ENCODE measurements at regions not wholly inside any gene's neighbourhood (a gene's known extent, or its start where the extent isn't known, plus 50 kb on each side); places are given as distances from the start of the nearest gene placed in this dataset.

DNA sequence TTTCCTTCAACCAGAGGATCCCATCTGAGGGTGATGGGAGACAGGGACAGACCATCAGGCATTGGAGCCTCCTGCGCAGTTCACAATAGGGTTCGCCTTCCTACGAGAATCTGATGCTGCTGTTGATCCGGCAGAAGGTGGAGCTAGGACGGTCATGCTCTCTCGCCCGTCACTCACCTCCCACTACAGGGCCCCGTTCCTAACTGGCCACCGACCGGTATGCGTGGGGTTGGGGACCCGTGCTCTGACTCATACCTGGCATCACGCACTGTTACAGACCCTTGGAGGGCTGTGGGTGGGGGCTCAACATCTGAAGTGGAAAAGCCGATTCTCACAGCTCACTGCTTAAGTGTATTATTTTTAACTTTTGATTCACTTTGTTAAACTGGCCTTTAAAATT, 402.3 kb downstream of the BRD1 start:
- Histone ChIP-seq H3K27ac (ENCODE audit: low read depth, low read length) (no peak overlapping the region), H3K36me3 (ENCODE audit: control insufficient read depth in 1 of 2, insufficient read depth in 2 of 2, low read length in 2 of 2) (no peaks in the 10 kb centered on the region), H3K27me3 (ENCODE audit: control insufficient read depth in 1 of 2, insufficient read depth in 2 of 2, low read length in 2 of 2) (no peaks in the 10 kb centered on the region), H3K9ac (ENCODE audit: low read depth in 1 of 2, low read length in 2 of 2) (no peak overlapping the region), H3K4me3 (ENCODE audit: low read depth in 1 of 2, low read length in 2 of 2) (no peak overlapping the region), H3K4me1 (ENCODE audit: control insufficient read depth in 1 of 2, insufficient read depth in 2 of 2, low read length in 2 of 2) (no peaks in the 10 kb centered on the region), H3K9me3 (ENCODE audit: control insufficient read depth in 1 of 2, low read length in 2 of 2) (no peaks in the 10 kb centered on the region)

DNA sequence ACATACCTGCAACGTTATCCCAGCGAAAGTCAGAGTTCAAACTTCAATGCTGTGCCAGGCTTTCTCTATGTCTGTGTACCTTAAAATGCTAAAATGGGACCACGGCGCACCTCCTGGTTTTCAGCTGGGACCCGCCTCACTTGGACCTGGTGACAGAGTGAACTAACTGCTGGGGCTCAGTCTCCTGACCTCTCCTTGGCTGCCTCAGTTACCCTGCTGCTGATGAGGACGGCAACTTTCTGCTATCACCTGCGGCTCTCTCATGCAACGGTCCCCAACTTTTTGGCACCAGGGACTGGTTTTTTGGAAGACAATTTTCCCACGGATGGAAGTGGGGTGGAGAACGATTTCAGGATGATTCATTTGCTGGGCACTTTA, 402.8 kb downstream of the BRD1 start:
- H3K36me3 ChIP-seq (ENCODE audit: control insufficient read depth in 1 of 2, insufficient read depth in 2 of 2, low read length in 2 of 2): no peaks in the 10 kb centered on the region
- H3K9ac ChIP-seq (ENCODE audit: low read depth in 1 of 2, low read length in 2 of 2): no peak overlapping the region
- H3K4me3 ChIP-seq (ENCODE audit: low read depth in 1 of 2, low read length in 2 of 2): no peak overlapping the region
- no peaks in the 10 kb centered on the region for H3K4me1 ChIP-seq (ENCODE audit: control insufficient read depth in 1 of 2, insufficient read depth in 2 of 2, low read length in 2 of 2)
- no peak overlapping the region for H3K27ac ChIP-seq (ENCODE audit: low read depth, low read length)
- H3K27me3 ChIP-seq (ENCODE audit: control insufficient read depth in 1 of 2, insufficient read depth in 2 of 2, low read length in 2 of 2): no peaks in the 10 kb centered on the region
- no peaks in the 10 kb centered on the region for H3K9me3 ChIP-seq (ENCODE audit: control insufficient read depth in 1 of 2, low read length in 2 of 2)

DNA sequence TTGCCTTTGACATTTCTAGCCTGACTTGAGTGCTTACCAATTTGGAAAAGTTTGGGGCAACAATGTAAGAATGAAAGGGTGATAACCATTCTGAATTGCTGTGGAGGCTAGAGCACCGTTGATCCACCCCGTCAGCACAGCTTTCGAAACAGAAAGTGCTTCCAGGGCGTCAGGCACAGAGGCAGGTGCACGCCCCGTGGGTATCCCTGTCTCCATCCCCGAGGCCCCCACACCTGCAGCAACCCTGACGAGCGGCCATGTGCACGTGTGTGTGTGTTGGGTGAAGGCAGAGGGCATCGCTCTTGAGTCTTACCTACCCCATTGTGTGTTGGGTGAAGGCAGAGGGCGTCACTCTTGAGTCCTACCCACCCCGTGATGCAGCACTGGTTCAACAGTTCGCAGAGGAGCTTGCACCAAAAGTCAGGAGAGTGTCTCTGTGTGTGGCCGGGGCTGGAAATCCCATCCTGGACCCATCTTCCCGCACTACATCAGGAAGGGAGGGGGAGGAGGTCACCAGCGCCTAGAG, 404.5 kb downstream of the BRD1 start:
- Histone ChIP-seq H3K27ac (ENCODE audit: low read depth, low read length) (no peak overlapping the region), H3K4me3 (ENCODE audit: low read depth in 1 of 2, low read length in 2 of 2) (no peak overlapping the region), H3K36me3 (ENCODE audit: control insufficient read depth in 1 of 2, insufficient read depth in 2 of 2, low read length in 2 of 2) (no peaks in the 10 kb centered on the region), H3K9me3 (ENCODE audit: control insufficient read depth in 1 of 2, low read length in 2 of 2) (no peaks in the 10 kb centered on the region), H3K9ac (ENCODE audit: low read depth in 1 of 2, low read length in 2 of 2) (no peak overlapping the region), H3K27me3 (ENCODE audit: control insufficient read depth in 1 of 2, insufficient read depth in 2 of 2, low read length in 2 of 2) (no peaks in the 10 kb centered on the region), H3K4me1 (ENCODE audit: control insufficient read depth in 1 of 2, insufficient read depth in 2 of 2, low read length in 2 of 2) (no peaks in the 10 kb centered on the region)

DNA sequence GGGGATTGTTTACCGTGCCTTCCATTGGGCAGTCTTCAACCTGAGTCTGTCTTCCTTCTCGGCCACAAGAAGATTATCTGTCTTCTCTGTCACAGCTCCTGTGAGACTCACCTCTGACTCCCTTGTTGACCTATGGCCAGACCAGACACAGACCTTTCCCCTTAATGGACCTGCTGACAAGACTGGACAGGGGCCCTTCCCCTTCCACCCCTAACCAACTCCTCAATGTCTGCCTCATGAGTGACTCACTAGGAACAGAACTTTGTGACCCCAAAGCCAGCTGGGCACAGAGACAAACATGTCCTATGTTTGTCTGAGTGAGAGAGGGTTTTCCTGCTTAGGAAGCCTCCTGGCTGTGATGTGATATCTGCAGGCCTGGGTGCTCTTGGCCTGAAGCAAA, 405.0 kb downstream of the BRD1 start:
- H3K4me3 ChIP-seq (ENCODE audit: low read depth in 1 of 2, low read length in 2 of 2): no peak overlapping the region
- no peak overlapping the region for H3K27ac ChIP-seq (ENCODE audit: low read depth, low read length)
- no peaks in the 10 kb centered on the region for H3K4me1 ChIP-seq (ENCODE audit: control insufficient read depth in 1 of 2, insufficient read depth in 2 of 2, low read length in 2 of 2)
- no peaks in the 10 kb centered on the region for H3K27me3 ChIP-seq (ENCODE audit: control insufficient read depth in 1 of 2, insufficient read depth in 2 of 2, low read length in 2 of 2)
- H3K36me3 ChIP-seq (ENCODE audit: control insufficient read depth in 1 of 2, insufficient read depth in 2 of 2, low read length in 2 of 2): no peaks in the 10 kb centered on the region
- no peaks in the 10 kb centered on the region for H3K9me3 ChIP-seq (ENCODE audit: control insufficient read depth in 1 of 2, low read length in 2 of 2)
- H3K9ac ChIP-seq (ENCODE audit: low read depth in 1 of 2, low read length in 2 of 2): no peak overlapping the region

DNA sequence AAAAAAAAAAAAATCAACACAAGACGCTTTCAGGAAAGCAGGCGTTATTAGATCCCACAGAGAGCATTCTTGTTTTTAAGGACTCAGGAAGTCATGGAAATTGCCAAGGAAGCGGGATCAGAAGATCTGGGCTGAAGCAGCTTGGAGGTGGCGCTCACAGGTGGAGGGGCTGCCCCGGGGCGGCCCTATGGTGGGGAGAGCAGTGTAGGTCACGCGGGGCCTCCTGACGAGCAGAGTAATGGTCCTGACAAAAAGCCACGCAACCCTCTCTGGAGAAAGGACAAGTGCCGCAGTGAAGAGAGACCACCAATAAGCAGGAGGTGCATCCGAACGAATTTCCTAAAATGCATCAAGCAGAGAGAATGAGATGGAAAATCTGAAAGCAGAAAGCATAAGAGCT, 407.0 kb downstream of the BRD1 start:
- H3K27ac ChIP-seq (ENCODE audit: low read depth, low read length): no peak overlapping the region
- H3K36me3 ChIP-seq (ENCODE audit: control insufficient read depth in 1 of 2, insufficient read depth in 2 of 2, low read length in 2 of 2): no peaks in the 10 kb centered on the region
- no peak overlapping the region for H3K4me3 ChIP-seq (ENCODE audit: low read depth in 1 of 2, low read length in 2 of 2)
- no peak overlapping the region for H3K9ac ChIP-seq (ENCODE audit: low read depth in 1 of 2, low read length in 2 of 2)
- no peaks in the 10 kb centered on the region for H3K9me3 ChIP-seq (ENCODE audit: control insufficient read depth in 1 of 2, low read length in 2 of 2)
- no peaks in the 10 kb centered on the region for H3K27me3 ChIP-seq (ENCODE audit: control insufficient read depth in 1 of 2, insufficient read depth in 2 of 2, low read length in 2 of 2)
- H3K4me1 ChIP-seq (ENCODE audit: control insufficient read depth in 1 of 2, insufficient read depth in 2 of 2, low read length in 2 of 2): no peaks in the 10 kb centered on the region

DNA sequence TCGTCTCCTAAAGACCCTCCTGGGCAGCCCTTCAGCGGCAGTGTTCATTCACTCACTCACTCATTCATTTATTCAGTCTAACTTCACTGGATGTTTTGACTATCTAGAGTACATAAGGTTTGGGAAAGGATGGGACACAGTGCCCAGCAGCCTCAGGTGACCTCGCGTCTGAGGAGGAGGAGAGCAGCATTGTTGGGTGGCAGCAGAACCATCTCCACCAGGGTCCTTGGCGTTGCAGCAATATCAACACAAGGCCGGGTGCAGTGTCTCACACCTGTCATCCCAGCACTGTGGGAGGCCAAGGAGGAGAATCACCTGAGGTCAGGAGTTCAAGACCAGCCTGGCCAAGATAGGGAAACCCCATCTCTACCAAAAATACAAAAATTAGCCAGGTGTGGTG, 408.0 kb downstream of the BRD1 start:
- Histone ChIP-seq H3K4me3 (ENCODE audit: low read depth in 1 of 2, low read length in 2 of 2) (no peak overlapping the region), H3K4me1 (ENCODE audit: control insufficient read depth in 1 of 2, insufficient read depth in 2 of 2, low read length in 2 of 2) (no peaks in the 10 kb centered on the region), H3K27ac (ENCODE audit: low read depth, low read length) (no peak overlapping the region), H3K9ac (ENCODE audit: low read depth in 1 of 2, low read length in 2 of 2) (no peak overlapping the region), H3K27me3 (ENCODE audit: control insufficient read depth in 1 of 2, insufficient read depth in 2 of 2, low read length in 2 of 2) (no peaks in the 10 kb centered on the region), H3K36me3 (ENCODE audit: control insufficient read depth in 1 of 2, insufficient read depth in 2 of 2, low read length in 2 of 2) (no peaks in the 10 kb centered on the region), H3K9me3 (ENCODE audit: control insufficient read depth in 1 of 2, low read length in 2 of 2) (no peaks in the 10 kb centered on the region)

DNA sequence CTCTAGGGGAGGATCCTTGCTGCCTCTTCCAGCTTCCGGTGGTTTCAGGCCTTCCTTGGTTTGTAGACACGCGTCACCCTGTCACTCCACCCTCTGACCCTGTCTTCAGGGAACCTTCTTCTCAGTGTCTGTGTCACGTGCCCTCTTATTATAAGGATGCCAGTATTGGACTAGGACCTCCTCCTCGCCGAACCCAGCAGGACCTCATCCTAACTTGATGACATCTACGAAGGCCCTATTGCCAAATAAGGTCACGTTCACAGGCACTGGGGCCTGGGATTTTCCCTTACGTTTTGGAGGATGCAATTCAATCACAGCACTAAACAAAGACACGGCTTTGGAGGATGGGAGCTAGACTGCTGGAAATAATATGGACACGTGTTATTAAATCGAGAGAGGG, 408.7 kb downstream of the BRD1 start:
- no peaks in the 10 kb centered on the region for H3K27me3 ChIP-seq (ENCODE audit: control insufficient read depth in 1 of 2, insufficient read depth in 2 of 2, low read length in 2 of 2)
- H3K4me3 ChIP-seq (ENCODE audit: low read depth in 1 of 2, low read length in 2 of 2): no peak overlapping the region
- no peak overlapping the region for H3K9ac ChIP-seq (ENCODE audit: low read depth in 1 of 2, low read length in 2 of 2)
- no peak overlapping the region for H3K27ac ChIP-seq (ENCODE audit: low read depth, low read length)
- no peaks in the 10 kb centered on the region for H3K36me3 ChIP-seq (ENCODE audit: control insufficient read depth in 1 of 2, insufficient read depth in 2 of 2, low read length in 2 of 2)
- no peaks in the 10 kb centered on the region for H3K4me1 ChIP-seq (ENCODE audit: control insufficient read depth in 1 of 2, insufficient read depth in 2 of 2, low read length in 2 of 2)
- no peaks in the 10 kb centered on the region for H3K9me3 ChIP-seq (ENCODE audit: control insufficient read depth in 1 of 2, low read length in 2 of 2)

DNA sequence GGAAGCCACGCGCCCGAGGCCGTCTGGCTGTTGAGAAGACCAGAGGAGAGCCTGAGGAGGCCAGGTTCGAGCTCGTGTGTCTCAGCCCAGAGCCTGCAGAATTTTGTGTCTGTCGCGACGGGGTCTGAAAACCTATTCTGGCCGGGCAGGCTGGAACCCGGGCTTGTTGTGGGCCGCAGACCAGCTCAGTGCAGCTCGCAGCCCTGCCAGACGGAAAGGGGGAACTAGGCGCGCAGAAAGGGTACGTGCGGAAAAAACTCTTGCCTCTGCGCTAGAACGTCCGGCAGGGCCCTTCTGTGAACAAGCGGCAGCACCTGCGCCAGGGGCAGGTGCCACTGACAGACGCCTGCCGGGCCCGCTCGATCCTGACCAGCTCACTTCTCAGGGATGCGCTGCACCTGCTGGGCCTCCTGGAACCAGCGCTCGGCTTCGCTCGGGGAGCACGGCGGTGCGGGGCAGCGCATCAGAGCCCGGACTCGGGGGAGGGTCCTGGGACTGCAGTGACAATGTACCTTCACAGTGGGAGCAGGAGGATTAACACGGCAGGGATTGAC, 409.3 kb downstream of the BRD1 start:
- H3K9ac ChIP-seq (ENCODE audit: low read depth in 1 of 2, low read length in 2 of 2): no peak overlapping the region
- H3K4me1 ChIP-seq (ENCODE audit: control insufficient read depth in 1 of 2, insufficient read depth in 2 of 2, low read length in 2 of 2): no peaks in the 10 kb centered on the region
- H3K36me3 ChIP-seq (ENCODE audit: control insufficient read depth in 1 of 2, insufficient read depth in 2 of 2, low read length in 2 of 2): no peaks in the 10 kb centered on the region
- no peaks in the 10 kb centered on the region for H3K27me3 ChIP-seq (ENCODE audit: control insufficient read depth in 1 of 2, insufficient read depth in 2 of 2, low read length in 2 of 2)
- no peak overlapping the region for H3K4me3 ChIP-seq (ENCODE audit: low read depth in 1 of 2, low read length in 2 of 2)
- H3K9me3 ChIP-seq (ENCODE audit: control insufficient read depth in 1 of 2, low read length in 2 of 2): no peaks in the 10 kb centered on the region
- no peak overlapping the region for H3K27ac ChIP-seq (ENCODE audit: low read depth, low read length)

DNA sequence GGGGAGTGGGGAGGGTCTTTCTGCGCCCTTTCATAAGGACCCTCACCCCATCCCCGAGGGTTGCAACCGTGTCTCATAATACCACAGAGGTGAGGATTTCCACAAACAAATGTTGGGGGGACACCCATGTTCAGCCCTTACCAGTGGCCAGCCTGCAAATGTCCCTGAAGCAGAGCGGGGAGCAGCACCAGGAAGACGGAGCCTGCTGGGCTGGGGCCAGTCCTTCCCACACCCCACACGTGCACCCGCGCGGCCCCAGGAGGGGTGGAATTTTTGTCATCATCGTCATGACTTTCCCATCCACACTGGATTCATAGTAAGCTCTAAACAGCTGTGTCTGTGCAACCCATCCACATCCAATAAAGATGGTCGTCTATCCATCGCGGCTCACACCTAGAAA, 409.8 kb downstream of the BRD1 start:
- no peaks in the 10 kb centered on the region for H3K36me3 ChIP-seq (ENCODE audit: control insufficient read depth in 1 of 2, insufficient read depth in 2 of 2, low read length in 2 of 2)
- no peak overlapping the region for H3K4me3 ChIP-seq (ENCODE audit: low read depth in 1 of 2, low read length in 2 of 2)
- no peaks in the 10 kb centered on the region for H3K27me3 ChIP-seq (ENCODE audit: control insufficient read depth in 1 of 2, insufficient read depth in 2 of 2, low read length in 2 of 2)
- no peak overlapping the region for H3K27ac ChIP-seq (ENCODE audit: low read depth, low read length)
- H3K9me3 ChIP-seq (ENCODE audit: control insufficient read depth in 1 of 2, low read length in 2 of 2): no peaks in the 10 kb centered on the region
- H3K4me1 ChIP-seq (ENCODE audit: control insufficient read depth in 1 of 2, insufficient read depth in 2 of 2, low read length in 2 of 2): no peaks in the 10 kb centered on the region
- no peak overlapping the region for H3K9ac ChIP-seq (ENCODE audit: low read depth in 1 of 2, low read length in 2 of 2)

DNA sequence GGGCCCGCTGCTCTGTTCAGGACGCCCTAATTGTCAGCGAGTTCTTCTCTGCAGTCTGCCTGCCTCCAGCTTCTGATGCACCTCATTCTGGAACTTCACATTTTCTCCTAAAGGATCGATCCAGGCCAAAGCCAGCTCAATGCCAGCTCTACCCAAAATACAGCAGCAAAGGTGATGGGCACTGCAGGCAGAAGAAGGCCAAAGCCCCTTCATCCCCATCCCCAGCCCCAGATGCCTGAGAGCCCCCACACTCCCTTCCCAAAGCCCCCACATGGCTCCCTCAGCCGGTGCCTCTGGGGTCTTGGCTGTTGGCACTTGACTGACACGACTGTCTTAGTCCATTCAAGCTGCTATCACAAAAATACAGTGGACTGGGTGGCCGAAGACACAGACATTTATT, 410.3 kb downstream of the BRD1 start:
- H3K27me3 ChIP-seq (ENCODE audit: control insufficient read depth in 1 of 2, insufficient read depth in 2 of 2, low read length in 2 of 2): no peaks in the 10 kb centered on the region
- no peak overlapping the region for H3K27ac ChIP-seq (ENCODE audit: low read depth, low read length)
- H3K36me3 ChIP-seq (ENCODE audit: control insufficient read depth in 1 of 2, insufficient read depth in 2 of 2, low read length in 2 of 2): no peaks in the 10 kb centered on the region
- H3K4me1 ChIP-seq (ENCODE audit: control insufficient read depth in 1 of 2, insufficient read depth in 2 of 2, low read length in 2 of 2): no peaks in the 10 kb centered on the region
- no peaks in the 10 kb centered on the region for H3K9me3 ChIP-seq (ENCODE audit: control insufficient read depth in 1 of 2, low read length in 2 of 2)
- H3K9ac ChIP-seq (ENCODE audit: low read depth in 1 of 2, low read length in 2 of 2): no peak overlapping the region
- H3K4me3 ChIP-seq (ENCODE audit: low read depth in 1 of 2, low read length in 2 of 2): no peak overlapping the region

Measured in duodenal mucosa (tissue), 2 donors.